Glomerular visceral epithelial cell (primary cell): ENCODE measurements at regions not wholly inside any gene's neighbourhood (a gene's known extent, or its start where the extent isn't known, plus 50 kb on each side); places are given as distances from the start of the nearest gene placed in this dataset.
"Not testable (repeated sequence)": the region's sequence is repeated elsewhere in the genome, so short reads cannot be mapped to it uniquely, and the experiment has no call there.

Source experiments
- DNase-seq: peaks from one replicate; pipeline ENCODE4 v3.0.0-alpha.2; 2016; ENCODE audit errors: extremely low spot score

DNA sequence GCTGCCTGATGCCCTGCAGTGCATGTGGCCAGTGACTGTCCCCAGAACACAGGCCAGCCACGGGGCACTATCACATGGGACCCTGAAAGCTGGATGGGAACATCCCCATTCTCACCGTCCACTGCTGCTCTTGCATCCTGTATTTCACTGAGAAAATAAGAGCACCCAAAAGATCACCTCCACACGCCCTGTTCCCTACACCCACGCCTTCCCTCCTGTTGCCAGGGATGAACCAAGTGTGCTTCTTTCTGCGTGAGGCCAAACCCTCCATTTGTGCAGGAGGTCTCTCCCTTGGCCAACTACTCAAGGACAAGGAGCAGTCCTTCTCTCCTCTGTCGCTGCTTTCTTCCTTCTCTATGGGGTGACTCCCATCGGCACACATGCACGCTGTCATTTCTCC lies 118.3 kb downstream of the LRRC37A3 start:
- DNase-seq, result not testable (repeated sequence)

- DNase-seq, result not testable (repeated sequence)
Observed at GRCh38 chr17:64800361-64800895, 118.8 kb downstream of the LRRC37A3 start.

DNA sequence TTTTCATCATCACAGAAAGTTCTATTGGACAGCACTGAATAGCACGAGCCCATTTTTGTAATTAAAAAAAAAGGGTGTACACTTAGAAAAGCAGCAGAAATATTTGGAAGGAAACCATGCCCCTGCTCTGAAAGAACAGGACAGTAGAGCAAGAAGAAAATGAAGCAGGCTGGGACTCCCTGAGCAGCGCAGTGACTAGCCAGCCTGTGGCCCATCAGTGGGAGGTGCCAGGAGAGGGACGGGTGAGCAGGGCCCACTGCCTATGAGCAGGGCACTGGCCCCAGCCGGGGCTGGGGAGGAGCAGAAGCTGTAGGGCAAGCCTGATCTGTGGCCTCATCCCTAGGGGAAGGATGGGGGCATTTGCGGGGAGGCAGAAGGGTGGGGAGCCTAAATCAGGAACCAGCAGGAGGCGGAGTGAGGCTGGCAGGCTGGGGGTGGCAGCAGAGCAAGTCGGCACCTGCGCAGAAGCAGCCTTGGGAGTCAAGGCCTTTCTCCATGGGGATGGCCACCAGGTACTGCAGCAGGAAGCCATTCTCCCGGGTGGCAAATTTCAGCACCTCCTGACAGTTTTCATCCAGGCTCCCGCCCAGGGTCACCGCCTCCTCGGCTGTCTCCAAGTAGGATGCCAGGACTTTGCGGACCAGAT lies 119.6 kb downstream of the LRRC37A3 start:
- not testable (repeated sequence) for DNase-seq

DNA sequence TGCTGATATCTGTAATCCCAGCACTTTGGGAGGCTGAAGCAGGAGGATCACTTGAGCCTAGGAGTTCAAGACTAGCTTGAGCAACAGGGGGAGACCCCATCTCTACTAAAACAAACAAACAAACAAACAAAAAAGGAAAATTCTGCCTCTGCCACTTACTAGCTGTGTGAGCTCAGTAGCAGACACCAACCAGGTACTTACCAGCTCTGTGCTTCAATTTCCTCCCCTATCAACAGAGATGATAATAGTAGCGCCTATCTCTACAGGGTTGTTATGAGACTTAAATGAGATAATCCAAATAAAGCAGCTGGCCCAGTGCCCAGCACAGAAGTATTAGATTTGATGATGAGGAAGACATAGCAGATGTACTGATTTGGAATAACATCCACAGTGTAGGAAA lies 120.3 kb downstream of the LRRC37A3 start:
- DNase-seq, result not testable (repeated sequence)

DNA sequence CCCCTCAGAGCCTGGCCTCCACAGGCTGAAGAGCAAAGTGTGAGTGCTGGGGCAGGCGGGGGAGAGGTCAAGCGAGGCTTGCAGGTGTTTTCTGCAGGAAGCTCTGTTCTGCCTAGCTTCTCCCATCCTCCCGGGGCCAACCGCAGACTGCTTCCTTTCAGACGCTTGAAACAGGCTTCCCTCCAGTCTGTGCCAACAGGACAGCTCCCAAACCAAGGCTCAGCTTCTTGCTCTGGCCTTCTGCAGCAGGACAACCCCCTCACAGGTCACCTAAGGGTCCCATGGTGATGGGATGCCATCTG lies 120.8 kb downstream of the LRRC37A3 start:
- not testable (repeated sequence) for DNase-seq

GRCh38 chr17:64797746-64798488 lies 121.4 kb downstream of the LRRC37A3 start:
- not testable (repeated sequence) for DNase-seq

- not testable (repeated sequence) for DNase-seq
Observed at GRCh38 chr17:64795342-64795741, 123.9 kb downstream of the LRRC37A3 start.

- DNase-seq, result not testable (repeated sequence)
Observed at GRCh38 chr17:64794548-64795274, 124.6 kb downstream of the LRRC37A3 start.

DNA sequence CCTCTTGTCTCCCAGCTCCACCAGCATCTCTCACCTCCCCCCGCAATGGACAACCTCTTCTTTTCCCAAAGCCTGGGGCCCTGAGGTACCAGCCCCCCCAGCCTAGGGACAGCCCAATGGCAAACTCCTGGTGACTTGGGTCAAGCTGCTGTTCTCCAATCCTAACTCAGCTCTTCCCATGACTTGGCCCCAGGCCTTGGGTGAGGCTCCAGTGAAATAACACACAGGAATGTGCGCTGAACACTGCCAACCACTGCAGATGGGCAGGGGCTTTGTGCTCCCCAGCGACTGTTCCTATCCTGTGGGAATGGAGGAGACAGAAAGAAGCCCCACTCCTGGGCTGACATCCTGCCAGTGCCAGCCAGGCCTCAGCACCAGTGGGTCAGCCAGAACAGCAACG lies 125.2 kb downstream of the LRRC37A3 start:
- not testable (repeated sequence) for DNase-seq

GRCh38 chr17:64792793-64793575 lies 126.3 kb downstream of the LRRC37A3 start:
- peak; percentile 67 for DNase-seq

DNA sequence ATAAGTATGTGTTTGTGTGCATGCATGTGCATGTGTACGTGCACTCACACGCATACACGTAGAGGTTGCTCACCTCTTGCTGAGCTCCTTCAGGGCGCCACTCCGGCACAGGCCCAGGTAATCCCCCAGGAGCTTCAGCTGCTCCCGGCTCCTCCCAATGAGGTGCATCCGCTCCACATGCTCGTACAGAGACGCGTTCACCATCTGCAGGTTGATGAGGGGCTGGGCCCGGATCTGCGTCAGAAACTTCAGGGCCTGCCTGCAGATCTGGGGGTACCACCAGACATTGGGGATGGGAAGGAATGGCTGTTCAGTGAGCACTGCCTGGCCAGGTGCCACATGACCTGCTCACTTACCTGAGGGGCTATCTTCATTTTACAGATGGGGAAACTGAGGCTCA lies 127.0 kb downstream of the LRRC37A3 start:
- DNase-seq, result not testable (repeated sequence)

- DNase-seq, result not testable (repeated sequence)
Observed at GRCh38 chr17:64791691-64792090, 127.6 kb downstream of the LRRC37A3 start.

GRCh38 chr17:64791226-64791625 lies 128.1 kb downstream of the LRRC37A3 start:
- DNase-seq, result not testable (repeated sequence)

DNA sequence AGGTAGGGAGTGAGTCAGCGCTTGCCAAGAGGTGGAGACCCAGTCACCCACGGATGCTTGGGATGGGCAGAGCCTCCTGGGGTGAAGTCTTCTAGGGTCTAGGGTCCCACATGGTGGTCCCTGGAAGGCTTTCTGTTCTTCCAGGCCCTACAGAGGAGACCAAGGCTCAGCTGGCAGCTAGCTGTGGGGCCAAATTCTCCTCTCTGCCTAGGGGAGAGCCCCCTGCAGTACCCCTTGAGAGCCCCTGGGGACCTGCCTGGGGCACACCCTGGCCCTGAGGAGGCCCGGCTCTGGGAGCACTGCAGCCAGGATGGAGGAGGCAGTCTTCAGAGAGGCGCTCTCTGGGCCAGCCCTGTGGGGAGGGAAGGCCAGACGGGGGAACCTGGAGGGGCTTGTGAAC lies 128.6 kb upstream of the SMURF2 start:
- not testable (repeated sequence) for DNase-seq

DNA sequence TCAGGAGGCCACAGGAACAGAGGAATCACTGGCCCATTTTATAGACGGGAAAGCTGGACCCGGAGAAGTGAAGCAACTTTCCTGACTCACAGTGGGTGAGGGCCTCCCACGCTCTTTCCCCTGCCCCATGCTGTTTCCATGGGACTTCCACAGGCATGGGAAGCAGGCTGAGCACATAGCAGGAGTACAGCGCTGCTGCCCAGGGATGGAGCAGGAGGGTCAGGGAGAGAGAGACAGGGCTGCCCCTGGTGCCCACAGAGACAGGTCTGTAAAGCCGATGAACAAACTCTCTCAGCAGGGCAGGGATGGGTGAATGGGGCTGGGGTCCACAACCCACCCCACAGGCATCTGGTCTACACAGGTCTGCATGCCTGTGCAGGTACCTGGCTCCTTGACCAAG lies 128.1 kb upstream of the SMURF2 start:
- DNase-seq, result not testable (repeated sequence)

DNA sequence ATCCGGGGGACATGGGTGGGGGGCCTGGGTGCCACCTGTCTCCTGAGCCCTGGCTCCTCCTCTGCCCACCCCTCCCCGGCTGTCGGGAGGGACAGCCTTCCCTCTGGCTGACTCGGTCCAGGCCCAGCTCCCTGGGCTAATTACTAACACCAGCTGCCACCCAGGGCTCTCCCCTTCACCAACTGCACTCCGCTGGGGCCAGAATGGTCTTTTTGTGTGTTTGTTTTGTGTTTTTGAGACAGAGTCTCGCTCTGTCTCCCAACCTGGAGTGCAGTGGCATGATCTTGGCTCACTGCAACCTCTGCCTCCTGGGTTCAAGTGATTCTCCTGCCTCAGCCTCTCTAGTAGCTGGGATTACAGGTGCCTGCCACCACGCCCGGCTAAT lies 126.9 kb upstream of the SMURF2 start:
- not testable (repeated sequence) for DNase-seq

GRCh38 chr17:64788286-64789060 lies 126.4 kb upstream of the SMURF2 start:
- DNase-seq, result no peak

GRCh38 chr17:64787921-64788271 lies 125.8 kb upstream of the SMURF2 start:
- no peak for DNase-seq

DNA sequence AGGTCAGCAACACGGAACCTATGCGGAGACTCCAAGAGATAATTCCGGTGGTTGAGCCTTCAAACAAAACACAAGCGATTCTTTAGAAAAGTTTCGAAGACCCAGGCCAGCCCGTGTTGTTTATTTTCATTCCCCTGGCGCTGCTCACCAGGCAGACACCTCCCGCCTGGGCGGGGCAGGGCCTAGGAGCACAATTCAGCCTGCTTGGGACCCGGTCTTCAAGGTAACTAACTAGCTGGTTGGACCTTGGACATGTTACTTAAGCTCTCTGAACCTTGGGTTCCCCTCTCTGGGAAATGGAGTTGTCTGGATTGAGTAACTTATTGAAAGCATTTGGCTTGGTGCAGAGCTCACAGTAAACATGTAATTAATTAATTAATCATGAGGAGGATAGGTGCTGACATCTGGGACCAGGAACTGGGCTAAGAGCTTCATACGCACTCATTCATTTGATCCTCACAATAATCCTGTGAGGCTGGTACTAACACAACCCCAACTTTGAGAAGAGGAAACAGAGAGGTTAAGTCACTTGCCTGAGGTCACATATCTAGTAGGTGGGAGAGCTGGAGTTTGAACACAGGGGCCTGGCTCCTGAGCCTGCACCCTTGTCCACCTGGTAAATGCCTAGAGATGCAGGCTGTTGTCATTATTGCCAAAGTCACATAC lies 125.3 kb upstream of the SMURF2 start:
- no peak for DNase-seq

DNA sequence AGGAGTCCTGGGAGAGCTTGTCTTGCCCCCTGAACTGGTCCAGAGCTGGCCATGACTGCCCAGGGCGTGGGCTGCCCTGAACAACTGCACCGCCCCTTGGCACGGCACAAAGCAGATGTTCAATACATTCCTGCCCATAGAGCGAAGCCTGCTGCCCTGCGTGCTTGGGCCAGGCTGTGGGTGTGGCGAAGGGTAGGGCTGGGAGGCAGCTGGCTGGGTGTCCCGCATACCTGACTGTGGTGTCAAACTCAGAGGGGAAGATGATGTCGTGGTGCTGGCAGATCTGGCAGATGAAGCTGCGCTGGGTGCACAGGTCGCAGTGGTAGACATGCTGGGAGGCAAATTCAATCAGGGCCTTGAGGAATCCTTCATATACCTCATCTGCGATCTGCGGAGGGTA lies 124.2 kb upstream of the SMURF2 start:
- DNase-seq, result no peak
